Upper lobe of left lung (tissue), 4 donors: ENCODE measurements at regions not wholly inside any gene's neighbourhood (a gene's known extent, or its start where the extent isn't known, plus 50 kb on each side); places are given as distances from the start of the nearest gene placed in this dataset.

Experiments used
- EP300 ChIP-seq, 4 donors: sonication (generic); formaldehyde crosslinking; IDR thresholded peaks; one replicate each; pipeline ENCODE4 v1.5.1; 2017; ENCODE audit warnings: antibody characterized with exemption in 4 of 4, control low read depth in 2 of 4
- POLR2A ChIP-seq, 4 donors: fragments of 450-650 bp; IDR thresholded peaks; one replicate each; pipeline ENCODE4 v1.5.1; 2016 to 2017; ENCODE audit warnings: antibody characterized with exemption in 4 of 4, mild to moderate bottlenecking in 2 of 4
- TF ChIP-seq, protein P1 (sequence below), 6 experiments: fragments of 450-650 bp in 4 of 6; fragments of 200-600 bp in 2 of 6; sonication (generic) in 2 of 6; IDR thresholded peaks; one replicate each; pipeline ENCODE4 v1.5.1; 2016 to 2019; ENCODE audit warnings: antibody characterized with exemption in 6 of 6

- TF ChIP-seq EP300 (IDR thresholded peaks at IDR 0.05) (no peak), POLR2A (IDR thresholded peaks at IDR 0.05) (no peak)
- TF ChIP-seq, protein P1, sequence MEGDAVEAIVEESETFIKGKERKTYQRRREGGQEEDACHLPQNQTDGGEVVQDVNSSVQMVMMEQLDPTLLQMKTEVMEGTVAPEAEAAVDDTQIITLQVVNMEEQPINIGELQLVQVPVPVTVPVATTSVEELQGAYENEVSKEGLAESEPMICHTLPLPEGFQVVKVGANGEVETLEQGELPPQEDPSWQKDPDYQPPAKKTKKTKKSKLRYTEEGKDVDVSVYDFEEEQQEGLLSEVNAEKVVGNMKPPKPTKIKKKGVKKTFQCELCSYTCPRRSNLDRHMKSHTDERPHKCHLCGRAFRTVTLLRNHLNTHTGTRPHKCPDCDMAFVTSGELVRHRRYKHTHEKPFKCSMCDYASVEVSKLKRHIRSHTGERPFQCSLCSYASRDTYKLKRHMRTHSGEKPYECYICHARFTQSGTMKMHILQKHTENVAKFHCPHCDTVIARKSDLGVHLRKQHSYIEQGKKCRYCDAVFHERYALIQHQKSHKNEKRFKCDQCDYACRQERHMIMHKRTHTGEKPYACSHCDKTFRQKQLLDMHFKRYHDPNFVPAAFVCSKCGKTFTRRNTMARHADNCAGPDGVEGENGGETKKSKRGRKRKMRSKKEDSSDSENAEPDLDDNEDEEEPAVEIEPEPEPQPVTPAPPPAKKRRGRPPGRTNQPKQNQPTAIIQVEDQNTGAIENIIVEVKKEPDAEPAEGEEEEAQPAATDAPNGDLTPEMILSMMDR (IDR thresholded peaks at IDR 0.05): no peak
Observed at GRCh38 chr7:41771717-41772116, 68.8 kb upstream of the INHBA start.
